Kidney (tissue), 13 donors: ENCODE measurements at regions not wholly inside any gene's neighbourhood (a gene's known extent, or its start where the extent isn't known, plus 50 kb on each side); places are given as distances from the start of the nearest gene placed in this dataset.
A peak's percentile ranks its signal among the peaks of the same experiment; 100 is the strongest.

Source experiments
- DNase-seq, 5 donors: peaks; one replicate each; pipeline ENCODE4 v3.0.0-alpha.2; 2013 to 2020
- FAIRE-seq: peaks from 2 replicates; lab custom pipeline; 2012; peaks lifted over from hg19 to GRCh38; lab: Jason Lieb, UNC
- H3K27ac ChIP-seq, 2 donors: one replicate each; pipeline ENCODE4 v1.7.0; 2013; ENCODE audit warnings: low read depth in 2 of 2, low read length in 2 of 2, inconsistent platforms in 1 of 2
- H3K27me3 ChIP-seq: one replicate; pipeline ENCODE4 v1.7.1; 2013; ENCODE audit warnings: low read length, inconsistent platforms; ENCODE audit not compliant: control insufficient read depth, insufficient read depth
- H3K36me3 ChIP-seq, 3 donors: one replicate each; pipeline versions ENCODE4 v1.7.0 to v1.7.1; 2013; ENCODE audit warnings: low read length in 3 of 3, control low read depth in 1 of 3, inconsistent platforms in 1 of 3; ENCODE audit not compliant: insufficient read depth in 3 of 3, control insufficient read depth in 2 of 3
- H3K4me1 ChIP-seq, 3 donors: one replicate each; pipeline versions ENCODE4 v1.7.0 to v1.7.1; 2013; ENCODE audit warnings: low read length in 3 of 3, inconsistent platforms in 1 of 3, low read depth in 1 of 3; ENCODE audit not compliant: control insufficient read depth in 2 of 3, insufficient read depth in 2 of 3
- H3K4me3 ChIP-seq, 3 donors: one replicate each; pipeline versions ENCODE4 v1.7.0 to v1.8.1; 2013; ENCODE audit warnings: low read length in 3 of 3, control low read depth in 1 of 3, inconsistent platforms in 1 of 3
- H3K9ac ChIP-seq, 3 donors: one replicate each; pipeline versions ENCODE4 v1.7.0 to v1.7.1; 2013; ENCODE audit warnings: low read length in 3 of 3, control low read depth in 1 of 3, inconsistent platforms in 1 of 3
- H3K9me3 ChIP-seq, 3 donors: one replicate each; pipeline versions ENCODE4 v1.7.0 to v1.7.1; 2013; ENCODE audit warnings: low read length in 3 of 3, control low read depth in 1 of 3, inconsistent platforms in 1 of 3; ENCODE audit not compliant: control insufficient read depth in 2 of 3, insufficient read depth in 1 of 3
- intact Hi-C: fragments of 100-400 bp; cut with DNase I; formaldehyde crosslinking; loops from one replicate; pipeline ENCODE4 v1.11.1; 2022
- TF ChIP-seq, protein P1 (sequence below): IDR thresholded peaks from 3 replicates; pipeline ENCODE4 v1.5.1; 2012; ENCODE audit warnings: mild to moderate bottlenecking, moderate library complexity, borderline replicate concordance; ENCODE audit not compliant: insufficient read depth; ENCODE audit errors: extremely low read depth
- donor health status: control.
- donor health status: control.
- donor health status: control.
- donor health status: control.
- donor health status: control.
- donor health status: DM: yes; HTN: yes; CAD: no.
- donor health status: Normal renal cell carcinoma (clear cell type).

DNA sequence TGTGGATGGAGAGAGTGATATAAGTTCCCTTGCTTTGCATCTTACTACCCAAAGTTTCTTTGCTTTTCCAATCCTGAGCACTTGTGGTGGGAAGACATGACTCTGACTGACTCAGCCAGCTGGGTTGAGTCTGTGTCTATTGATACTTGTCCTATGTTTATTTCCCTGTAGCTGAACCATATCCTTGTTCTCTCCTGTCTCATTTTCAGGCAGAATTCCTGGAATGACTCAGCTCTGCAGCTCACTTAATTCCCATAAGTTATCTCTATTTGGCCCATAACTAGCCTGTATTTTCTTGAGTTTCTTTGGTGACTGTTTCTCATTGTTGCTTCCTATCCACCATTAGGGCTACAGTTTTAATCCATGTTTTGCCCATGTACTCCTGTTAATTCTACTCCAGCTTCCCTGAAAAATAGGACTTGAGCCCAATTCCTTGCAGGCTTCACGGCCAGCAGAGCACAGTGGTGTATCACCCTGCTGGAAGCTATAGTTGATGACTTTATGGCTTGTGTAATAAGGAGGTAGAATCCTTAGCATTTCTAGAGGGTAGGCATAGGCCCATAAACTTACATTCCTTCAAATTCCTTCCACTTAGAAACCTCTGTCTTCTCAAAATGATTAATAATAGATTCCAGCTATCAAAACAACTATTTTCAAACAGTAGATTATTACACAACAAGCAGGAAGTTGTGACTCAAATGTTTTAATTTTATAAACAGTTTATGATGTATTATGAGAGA is 183.1 kb downstream of the TMTC3 start:
- TF ChIP-seq, protein P1, sequence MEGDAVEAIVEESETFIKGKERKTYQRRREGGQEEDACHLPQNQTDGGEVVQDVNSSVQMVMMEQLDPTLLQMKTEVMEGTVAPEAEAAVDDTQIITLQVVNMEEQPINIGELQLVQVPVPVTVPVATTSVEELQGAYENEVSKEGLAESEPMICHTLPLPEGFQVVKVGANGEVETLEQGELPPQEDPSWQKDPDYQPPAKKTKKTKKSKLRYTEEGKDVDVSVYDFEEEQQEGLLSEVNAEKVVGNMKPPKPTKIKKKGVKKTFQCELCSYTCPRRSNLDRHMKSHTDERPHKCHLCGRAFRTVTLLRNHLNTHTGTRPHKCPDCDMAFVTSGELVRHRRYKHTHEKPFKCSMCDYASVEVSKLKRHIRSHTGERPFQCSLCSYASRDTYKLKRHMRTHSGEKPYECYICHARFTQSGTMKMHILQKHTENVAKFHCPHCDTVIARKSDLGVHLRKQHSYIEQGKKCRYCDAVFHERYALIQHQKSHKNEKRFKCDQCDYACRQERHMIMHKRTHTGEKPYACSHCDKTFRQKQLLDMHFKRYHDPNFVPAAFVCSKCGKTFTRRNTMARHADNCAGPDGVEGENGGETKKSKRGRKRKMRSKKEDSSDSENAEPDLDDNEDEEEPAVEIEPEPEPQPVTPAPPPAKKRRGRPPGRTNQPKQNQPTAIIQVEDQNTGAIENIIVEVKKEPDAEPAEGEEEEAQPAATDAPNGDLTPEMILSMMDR, result no peak
- intact Hi-C loops, result no loop called here
- no peaks in the 10 kb centered on the region for H3K9me3 ChIP-seq
- H3K27me3 ChIP-seq, result no peaks in the 10 kb centered on the region
- peak in 2 of 5 donors; percentile 12 to 57 for DNase-seq
- FAIRE-seq, result peak; percentile 77
- H3K36me3 ChIP-seq, result no peaks in the 10 kb centered on the region
- no peak overlapping the region for H3K9ac ChIP-seq
- H3K4me1 ChIP-seq, result peaks cover 0 to 2% (median 0%) of the 10 kb centered on the region in 3 donors
- H3K27ac ChIP-seq, result peak overlapping the region; percentile 39 to 77
- no peak overlapping the region for H3K4me3 ChIP-seq

GRCh38 chr12:88325816-88326189 is 183.7 kb downstream of the TMTC3 start:
- DNase-seq (peak in 1 of 5 donors; percentile 15), FAIRE-seq (no peak)
- TF ChIP-seq, protein P1, result no peak
- intact Hi-C loops, result no loop called here
- no peak overlapping the region for H3K4me3 ChIP-seq
- H3K27me3 ChIP-seq, result no peaks in the 10 kb centered on the region
- no peak overlapping the region for H3K27ac ChIP-seq
- H3K36me3 ChIP-seq, result no peaks in the 10 kb centered on the region
- no peak overlapping the region for H3K9ac ChIP-seq
- peaks cover 0 to 2% (median 0%) of the 10 kb centered on the region in 3 donors for H3K4me1 ChIP-seq
- H3K9me3 ChIP-seq, result no peaks in the 10 kb centered on the region

DNA sequence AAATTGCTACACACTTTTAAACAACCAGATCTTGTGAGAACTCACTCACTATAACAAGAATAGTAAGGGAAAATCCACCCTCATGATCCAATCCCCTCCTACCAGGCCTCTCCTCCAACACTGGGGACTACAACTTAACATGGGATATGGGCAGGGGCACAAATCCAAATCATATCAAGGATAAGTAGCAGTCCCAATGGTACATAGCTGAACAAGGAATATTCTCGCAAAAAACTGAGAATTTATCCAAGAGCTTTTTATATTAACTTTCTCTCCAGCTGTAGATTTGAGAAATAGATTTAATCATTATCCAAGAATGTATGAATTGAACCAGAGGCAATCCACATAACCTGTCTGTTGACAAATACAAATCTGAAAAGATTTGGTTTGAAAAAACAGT is 185.2 kb downstream of the TMTC3 start:
- Histone ChIP-seq H3K4me1 (peaks cover 0 to 2% (median 0%) of the 10 kb centered on the region in 3 donors), H3K4me3 (no peak overlapping the region), H3K27ac (peak overlapping the region in 1 of 2 donors; percentile 5), H3K27me3 (no peaks in the 10 kb centered on the region), H3K36me3 (no peaks in the 10 kb centered on the region), H3K9me3 (no peaks in the 10 kb centered on the region), H3K9ac (no peak overlapping the region)
- no peak for DNase-seq
- FAIRE-seq, result no peak
- intact Hi-C loops, result no loop called here
- TF ChIP-seq, protein P1, result no peak
